Tongue (tissue), 1 donor: ENCODE measurements at regions not wholly inside any gene's neighbourhood (a gene's known extent, or its start where the extent isn't known, plus 50 kb on each side); places are given as distances from the start of the nearest gene placed in this dataset.
"Not testable (repeated sequence)": the region's sequence is repeated elsewhere in the genome, so short reads cannot be mapped to it uniquely, and the experiment has no call there.

Experiments used
- DNase-seq: peaks from one replicate; pipeline ENCODE4 v3.0.0-alpha.2; 2015

DNA sequence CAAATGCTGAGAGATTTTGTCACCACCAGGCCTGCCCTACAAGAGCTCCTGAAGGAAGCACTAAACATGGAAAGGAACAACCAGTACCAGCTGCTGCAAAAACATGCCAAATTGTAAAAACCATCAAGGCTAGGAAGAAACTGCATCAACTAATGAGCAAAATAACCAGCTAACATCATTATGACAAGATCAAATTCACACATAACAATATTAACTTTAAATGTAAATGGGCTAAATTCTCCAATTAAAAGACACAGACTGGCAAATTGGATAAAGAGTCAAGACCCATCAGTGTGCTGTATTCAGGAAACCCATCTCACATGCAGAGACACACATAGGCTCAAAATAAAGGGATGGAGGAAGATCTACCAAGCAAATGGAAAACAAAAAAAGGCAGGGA lies 222.8 kb upstream of the CCL2 start:
- not testable (repeated sequence) for DNase-seq

DNA sequence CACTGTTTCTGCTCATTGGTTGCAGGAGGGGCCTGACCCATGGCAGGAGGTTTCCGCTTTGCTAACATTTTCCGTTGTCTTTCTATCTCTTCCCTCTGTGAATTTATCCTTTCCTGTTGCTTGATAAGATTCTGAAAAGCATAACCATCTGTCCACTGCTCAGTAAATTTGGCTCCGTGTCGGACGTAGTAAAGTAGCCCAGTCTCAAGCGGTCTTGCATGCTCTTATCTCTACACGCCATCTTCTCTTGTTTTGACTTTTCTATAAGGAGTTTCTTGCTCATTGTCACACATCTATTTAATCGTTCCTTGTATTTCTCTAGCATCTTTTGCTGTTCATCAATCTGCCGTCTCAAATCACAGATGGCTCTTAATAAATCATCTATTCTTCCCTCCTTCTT lies 216.3 kb upstream of the CCL2 start:
- not testable (repeated sequence) for DNase-seq

- DNase-seq = peak; percentile 14
These were observed 215.9 kb upstream of the CCL2 start for GRCh38 chr17:34039213-34039612.

DNA sequence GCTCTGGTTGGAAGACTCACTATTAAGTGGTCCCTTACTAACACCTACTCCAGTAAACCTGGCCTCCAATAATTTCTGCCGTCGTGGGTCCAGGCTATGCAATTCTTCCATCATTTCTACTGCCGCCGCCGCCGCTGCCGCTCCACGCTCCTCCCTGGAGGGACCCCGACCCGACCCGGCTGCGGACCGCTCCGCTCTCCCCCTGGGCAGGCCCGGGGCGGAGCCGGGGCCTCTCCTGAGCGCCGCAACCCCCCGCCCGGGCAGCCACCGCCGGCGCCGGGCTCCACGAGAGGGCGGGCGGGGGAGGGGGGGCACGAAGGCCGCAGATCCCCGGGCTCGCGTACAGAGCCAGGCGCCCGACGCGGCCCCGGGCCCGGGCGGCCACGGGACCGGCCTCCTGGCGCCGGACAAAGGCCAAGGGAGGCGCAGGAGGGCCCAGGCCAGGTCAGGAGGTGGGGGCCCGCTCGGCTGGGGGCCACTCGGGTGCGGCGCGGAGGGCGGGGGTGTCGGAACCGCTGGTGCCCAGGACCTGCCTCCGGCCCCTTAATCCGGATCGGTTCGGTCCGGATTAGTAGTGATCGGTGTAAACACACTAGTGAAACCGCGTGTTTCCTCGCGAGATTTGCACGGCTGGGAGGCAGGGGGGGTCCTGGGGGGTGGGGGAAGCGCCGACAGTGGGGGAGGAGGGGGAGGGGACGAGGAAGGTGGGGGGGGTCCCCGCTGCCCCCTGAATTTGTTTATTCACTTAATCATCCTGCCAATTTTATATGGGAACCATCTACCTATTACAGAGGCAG lies 215.1 kb upstream of the CCL2 start:
- DNase-seq = peak; percentile 9

- no peak for DNase-seq
These were observed 209.1 kb upstream of the CCL2 start for GRCh38 chr17:34045990-34046389.

GRCh38 chr17:34051046-34051445 lies 204.0 kb upstream of the CCL2 start:
- peak; percentile 10 for DNase-seq

DNA sequence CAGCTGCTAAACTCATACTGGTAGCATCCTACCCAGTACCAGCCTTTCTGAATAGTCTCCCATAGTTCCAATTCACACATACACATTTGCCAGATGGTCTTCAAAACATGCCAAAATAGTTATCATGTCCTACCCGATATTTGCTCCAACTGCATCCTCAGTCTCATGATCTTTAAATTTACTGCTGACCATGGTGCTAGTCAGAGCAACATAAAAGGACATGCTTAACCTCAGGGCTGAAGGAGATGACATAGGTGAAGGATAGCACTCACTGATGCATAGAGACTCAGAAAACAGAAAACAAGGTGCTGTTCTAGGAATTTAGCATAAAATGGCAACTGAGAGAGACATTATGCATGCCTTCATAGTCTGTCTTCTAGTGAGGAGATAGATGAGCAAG lies 200.6 kb upstream of the CCL2 start:
- no peak for DNase-seq

GRCh38 chr17:34055606-34056005 lies 199.5 kb upstream of the CCL2 start:
- DNase-seq = no peak

DNA sequence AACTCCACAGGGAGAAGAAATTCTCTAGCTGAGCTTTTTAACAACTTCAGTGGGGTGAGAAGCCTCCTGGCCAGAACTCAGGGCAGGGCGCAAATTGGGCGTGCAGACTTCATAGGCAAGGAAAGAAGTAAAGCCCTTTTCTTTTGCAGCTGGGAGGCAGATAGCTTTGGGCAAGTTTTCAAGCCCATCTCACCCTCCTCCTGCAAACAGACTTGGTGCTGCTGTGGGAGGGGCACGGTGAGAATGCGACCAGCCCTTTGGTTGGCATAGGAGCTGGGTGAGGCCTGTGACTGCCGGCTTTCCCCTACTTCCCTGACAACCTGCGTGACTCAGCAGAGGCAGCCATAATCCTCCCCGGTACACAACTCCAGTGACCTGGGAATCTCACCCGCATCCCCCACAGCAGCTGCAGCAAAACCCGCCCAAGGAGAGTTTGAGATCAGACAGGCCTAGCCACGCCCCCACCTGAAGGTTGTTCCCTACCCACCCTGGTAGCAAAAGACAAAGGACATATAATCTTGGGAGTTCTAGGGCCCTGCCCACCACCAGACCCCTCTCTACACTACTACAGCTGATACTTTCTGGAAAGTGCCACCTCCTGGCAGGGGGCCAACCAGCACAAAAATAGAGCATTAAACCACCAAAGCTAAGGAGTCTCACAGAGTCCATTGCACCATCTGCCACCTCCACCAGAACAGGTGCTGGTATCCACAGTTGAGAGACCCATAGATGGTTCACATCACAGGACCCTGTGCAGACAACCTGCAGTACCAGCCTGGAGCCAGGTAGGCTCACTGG lies 195.5 kb upstream of the CCL2 start:
- DNase-seq = no peak

- DNase-seq = no peak
These were observed 188.6 kb upstream of the CCL2 start for GRCh38 chr17:34066528-34066927.

GRCh38 chr17:34067011-34067410 lies 188.1 kb upstream of the CCL2 start:
- DNase-seq = no peak

GRCh38 chr17:34068571-34068970 lies 186.5 kb upstream of the CCL2 start:
- peak; percentile 2 for DNase-seq

DNA sequence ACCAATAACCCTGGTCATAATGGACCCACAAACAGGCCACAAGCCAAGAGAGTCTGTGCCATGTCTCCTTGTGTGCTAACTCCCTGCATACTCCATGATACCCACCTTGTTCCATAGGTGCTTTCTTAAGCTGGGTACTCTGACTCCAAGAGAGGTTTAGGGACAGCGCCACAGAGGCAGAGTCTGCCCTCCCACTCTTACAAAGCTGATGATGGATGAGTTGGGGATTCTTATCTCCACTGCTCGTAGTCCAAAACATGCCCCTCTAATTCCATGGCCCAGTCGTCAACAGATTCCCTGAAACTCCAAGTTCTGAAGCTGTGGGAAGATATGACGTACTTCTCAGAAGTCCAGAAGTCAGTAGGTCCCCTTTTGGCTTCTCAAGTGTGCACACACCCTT lies 184.4 kb upstream of the CCL2 start:
- DNase-seq = no peak

DNA sequence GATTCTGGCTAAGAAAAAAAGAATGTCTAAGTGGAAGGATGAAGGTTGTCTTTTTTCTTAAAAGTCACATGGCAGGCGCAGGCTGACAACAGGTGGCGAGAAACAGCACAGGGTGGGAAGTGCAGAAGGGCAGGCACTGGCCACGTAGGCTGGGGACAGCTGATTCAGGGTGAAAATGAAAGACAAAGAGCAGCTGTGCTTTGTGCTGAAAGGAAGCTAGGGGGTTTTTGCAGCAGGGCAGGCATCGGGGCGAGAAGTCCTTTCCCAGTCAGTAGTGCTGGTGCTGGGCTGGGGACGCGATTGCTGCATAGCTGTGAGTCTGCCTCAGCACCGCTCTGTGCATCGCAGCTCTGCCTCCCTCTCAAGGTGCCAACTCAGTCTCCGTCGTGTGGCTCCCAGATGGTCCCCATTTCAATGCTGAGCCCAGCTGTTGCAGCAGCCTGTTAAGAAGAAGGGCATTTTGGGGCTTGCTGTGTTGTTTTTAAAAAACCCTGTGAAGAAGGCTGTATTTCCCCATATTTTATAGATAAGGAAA lies 183.1 kb upstream of the CCL2 start:
- peak; percentile 68 for DNase-seq

- DNase-seq = no peak
These were observed 180.0 kb upstream of the CCL2 start for GRCh38 chr17:34075076-34075475.

- DNase-seq = peak; percentile 10
These were observed 178.1 kb upstream of the CCL2 start for GRCh38 chr17:34076743-34077631.

- peak; percentile 5 for DNase-seq
These were observed 173.8 kb upstream of the CCL2 start for GRCh38 chr17:34081269-34081668.

DNA sequence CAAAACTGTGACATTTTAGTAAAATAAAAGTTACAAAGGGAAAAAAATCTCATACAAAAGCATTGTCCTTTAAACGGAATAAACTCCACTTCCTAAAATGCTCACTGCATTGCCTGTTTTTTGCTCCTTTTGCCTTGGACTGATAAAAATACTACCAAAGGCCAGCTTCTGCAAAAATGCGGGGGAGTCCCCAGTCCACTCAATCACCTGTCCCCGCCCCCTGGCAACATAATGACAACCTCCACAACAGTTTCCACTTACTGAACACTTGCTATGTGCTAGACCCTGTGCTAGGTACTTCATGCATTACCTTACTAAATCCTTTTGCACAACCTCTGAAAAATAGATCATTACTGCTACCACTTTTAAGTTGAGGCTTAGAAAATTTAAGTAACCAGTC lies 172.7 kb upstream of the CCL2 start:
- DNase-seq = no peak

DNA sequence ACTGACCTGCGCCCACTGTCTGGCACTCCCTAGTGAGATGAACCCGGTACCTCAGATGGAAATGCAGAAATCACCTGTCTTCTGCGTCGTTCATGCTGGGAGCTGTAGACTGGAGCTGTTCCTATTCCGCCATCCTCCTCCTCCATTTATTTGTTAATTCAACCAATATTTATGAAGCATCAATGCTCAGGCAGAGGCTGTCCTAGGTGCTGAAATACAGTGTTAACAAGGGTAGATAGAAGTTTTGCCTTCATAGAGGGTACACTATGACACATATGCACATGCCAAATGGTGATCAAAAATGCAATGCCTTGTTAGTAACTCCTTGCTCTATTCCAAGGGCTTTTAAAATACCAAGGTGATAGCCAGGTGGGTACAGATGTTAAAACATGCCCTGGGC lies 166.0 kb upstream of the CCL2 start:
- not testable (repeated sequence) for DNase-seq

DNA sequence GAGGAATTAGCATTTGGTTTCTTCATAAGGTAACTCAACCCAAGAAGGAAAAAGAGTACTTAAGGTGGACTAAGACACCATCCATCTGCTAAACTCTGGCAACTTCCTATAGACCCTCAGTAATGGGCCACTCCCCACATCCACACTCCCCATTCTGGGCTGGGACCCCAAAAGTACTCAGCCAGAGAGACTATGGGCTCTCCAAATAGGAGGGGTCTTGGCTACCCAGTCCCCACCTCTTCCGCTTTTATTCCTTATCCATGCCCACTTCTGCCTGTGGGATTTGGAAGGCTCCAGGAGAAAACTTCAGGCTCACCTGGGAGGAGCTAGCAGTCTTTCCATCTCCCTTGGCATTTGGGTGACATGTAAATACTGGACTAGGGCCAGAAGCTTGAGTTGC lies 164.5 kb upstream of the CCL2 start:
- DNase-seq = no peak

DNA sequence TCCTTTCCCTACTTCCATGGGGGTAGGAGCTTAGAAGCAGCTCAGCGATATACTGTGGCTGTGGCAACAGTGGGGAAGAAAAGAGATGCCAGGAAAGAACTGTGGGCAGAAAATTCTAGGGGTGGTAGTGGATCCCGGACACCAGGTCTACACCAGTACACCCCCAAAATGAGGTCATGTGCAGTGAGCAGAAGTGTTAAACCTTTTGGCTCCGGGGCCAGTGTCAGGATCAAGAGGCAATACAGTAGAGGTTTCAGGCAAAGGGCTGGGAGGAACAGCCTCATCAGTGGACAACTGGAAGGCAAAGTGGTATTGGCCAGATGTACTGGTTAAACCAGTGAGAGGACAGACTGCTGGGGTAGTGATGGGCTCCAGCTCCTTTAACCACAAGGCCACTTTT lies 163.1 kb upstream of the CCL2 start:
- no peak for DNase-seq

GRCh38 chr17:34095106-34095505 lies 160.0 kb upstream of the CCL2 start:
- DNase-seq = no peak
